ENCODE measurements at regions not wholly inside any gene's neighbourhood (a gene's known extent, or its start where the extent isn't known, plus 50 kb on each side); places are given as distances from the start of the nearest gene placed in this dataset.
A peak's percentile ranks its signal among the peaks of the same experiment; 100 is the strongest.

DNA sequence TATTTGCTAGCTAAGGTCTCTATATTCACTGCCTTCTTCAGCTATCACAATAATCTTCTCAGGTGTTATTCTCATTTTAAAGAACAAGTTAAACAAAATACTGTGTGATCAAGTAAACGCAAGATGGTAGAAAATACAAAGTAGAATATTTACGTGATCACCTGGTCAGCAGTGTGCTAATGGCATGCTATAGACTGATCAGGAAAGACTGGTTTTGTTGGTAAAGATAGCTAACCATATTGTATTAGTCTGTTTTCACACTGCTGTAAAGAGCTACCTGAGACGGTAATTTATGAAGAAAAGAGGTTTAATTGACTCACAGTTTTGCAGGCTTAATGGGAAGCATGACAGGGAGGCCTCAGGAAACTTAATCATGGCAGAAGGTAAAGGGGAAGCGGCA, 50.4 kb downstream of the ZBTB38 start:
- no peak for DNase-seq (ENCODE audit: low spot score)

DNA sequence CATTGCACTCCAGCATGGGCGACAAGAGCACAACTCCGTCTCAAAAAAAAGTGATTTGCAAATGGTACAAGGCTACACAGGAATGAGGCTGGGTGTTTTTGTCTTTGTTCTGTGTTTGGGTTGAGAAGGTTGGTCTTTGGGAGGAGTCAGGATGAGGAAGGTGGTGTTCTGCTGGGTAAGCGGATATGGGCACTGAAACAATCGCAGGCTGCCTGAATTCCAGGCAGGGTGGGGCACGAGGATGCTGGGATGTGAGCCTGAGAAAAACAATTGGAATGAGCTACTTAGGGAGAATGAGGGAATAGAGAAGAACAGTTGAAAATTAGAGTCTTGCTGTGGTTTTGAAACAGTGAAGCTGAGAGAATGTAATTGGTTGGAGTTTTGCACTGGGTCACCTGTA, 51.6 kb downstream of the ZBTB38 start:
- no peak for DNase-seq (ENCODE audit: low spot score)

DNA sequence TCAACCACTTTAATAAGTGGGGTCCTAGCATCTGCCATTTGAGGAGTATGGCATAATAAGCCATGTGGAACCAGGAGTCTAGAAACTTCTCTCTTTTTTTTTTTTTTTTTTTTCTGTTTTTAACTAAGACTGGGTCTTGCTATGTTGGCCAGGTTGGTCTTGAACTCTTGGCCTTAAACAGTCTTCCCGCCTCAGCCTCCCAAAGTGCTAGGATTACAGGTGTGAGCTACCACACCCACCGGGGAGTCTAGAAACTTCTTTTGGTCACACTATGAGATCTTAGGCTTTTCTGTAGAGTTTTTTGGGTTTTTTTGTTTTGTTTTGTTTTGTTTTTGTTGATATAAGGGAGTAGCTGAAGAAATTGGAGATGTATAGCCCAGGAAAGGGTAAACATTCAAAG, 52.9 kb downstream of the ZBTB38 start:
- no peak for DNase-seq (ENCODE audit: low spot score)

DNA sequence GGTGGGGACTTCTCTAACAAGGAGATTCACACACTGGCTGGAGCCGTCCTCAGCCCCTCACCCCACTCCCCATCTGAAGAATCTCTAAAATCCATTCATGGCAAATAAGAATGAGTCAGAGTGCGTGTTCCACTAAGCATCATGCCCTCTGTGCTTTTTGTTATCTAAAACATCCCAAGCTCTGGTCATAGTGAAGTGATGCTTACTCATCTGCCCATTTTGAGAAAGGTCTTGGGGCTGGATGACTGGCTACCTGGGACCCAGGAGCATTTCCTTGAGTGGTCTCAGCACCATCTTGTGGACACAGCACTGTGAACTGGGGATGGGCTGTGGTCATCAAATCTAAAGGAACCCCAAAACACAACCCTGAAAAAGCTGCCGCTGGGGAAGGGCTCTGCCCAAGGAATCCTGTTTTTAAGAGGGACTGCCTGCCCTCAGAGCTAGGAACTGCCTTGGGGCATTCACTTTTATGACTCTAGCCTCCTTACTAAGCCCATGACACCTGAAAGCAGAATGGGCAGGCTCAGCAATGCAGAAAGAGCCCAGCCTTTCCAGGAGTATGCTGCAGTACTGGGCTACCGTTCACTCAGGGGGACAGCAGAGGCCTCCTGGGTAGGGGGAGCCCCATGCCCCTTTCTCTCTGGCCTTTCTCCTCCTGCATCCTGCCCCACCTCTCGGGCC, 53.5 kb downstream of the ZBTB38 start:
- no peak for DNase-seq (ENCODE audit: low spot score)

DNA sequence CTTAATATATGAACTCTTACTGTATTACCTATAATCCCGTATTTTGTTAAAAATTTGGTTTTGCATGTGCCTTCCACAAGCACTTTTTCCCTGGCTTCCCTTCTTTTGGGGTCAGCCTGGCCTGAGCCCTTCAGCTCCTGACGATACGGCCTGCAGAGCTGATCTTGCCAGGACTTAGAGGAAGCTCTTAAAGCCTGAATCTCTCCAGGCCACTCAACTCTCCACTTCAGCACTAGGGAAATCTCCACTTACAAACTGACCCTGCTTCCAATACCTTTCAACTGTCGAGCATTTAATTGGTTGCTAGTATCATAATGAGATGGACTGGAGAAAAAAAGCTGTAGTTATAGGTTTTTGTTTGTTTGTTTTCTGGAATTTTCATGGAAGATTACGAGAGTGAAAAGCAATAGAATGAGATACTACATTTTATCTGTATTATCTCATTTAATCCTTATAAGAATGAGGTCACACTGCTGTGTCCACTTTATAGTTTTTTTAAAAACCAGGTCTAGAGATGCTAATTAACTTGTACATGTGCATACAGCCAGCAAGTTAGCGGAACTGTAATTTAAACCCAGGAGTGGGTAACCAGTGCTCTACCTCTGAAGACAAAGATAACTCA, 54.8 kb downstream of the ZBTB38 start:
- DNase-seq (ENCODE audit: low spot score): no peak

DNA sequence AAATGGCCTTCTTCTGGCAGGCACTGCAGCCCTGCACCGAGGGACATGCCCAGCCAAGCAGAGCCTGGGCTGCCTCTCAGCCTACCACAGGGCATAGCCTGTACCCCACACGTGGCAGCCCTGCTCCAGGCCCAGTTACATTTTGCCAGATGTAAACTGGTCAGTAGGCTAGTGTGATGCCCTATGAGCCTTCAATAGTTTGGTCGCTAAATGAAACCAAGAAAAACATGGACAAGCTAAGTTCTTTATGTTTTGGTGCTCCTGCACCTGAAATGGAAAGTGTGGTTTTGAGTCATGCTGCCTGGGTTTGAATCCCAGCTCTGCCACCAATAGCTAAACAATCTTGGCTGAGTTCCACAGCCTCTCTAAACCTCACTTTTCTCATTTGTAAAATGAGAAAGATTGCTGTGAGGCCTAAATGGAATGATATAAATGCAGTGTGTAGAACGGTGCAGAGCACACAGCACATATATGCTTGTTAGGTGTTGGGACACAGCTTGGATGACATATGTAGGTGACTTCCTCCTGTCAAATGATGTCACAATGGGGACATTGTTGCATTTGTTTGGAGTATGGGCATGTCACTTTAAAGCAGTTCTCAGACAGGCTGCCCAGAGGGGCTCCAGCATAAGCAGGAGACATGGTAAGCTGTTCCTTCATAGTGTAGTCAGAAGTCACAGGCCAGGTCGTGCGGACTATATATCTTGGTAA, 57.4 kb downstream of the ZBTB38 start:
- no peak for DNase-seq (ENCODE audit: low spot score)

DNA sequence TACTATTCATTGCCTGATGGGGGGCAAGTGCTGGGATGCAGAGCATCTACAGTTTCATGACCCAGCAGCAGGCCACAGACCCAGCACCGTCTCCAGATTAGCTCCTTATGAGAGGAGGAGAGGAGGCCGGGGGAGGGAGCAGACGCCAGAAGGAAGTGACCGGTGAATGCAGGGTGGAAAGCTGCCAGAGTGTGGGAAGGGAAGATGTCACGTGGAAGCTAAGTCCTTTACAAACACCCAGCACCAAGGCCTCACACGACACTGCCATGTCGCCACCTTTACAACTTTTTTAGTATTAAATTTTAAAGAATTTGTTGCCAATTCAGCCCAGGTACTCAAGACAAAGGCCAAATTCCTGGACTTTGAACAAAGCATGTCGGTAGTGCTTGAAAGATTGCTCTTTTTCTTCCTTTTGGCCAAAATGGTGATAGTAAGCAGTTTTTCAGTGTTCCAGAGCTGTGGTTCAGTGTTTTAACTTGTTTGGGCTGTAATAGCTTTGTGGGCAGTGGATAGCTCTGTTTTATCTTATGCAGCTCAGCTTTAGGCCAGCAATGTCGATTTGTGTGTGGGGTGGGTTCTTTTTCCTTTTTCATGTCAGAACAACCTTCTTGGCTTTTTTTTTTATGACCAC, 58.2 kb downstream of the ZBTB38 start:
- DNase-seq (ENCODE audit: low spot score): peak; percentile 60

DNA sequence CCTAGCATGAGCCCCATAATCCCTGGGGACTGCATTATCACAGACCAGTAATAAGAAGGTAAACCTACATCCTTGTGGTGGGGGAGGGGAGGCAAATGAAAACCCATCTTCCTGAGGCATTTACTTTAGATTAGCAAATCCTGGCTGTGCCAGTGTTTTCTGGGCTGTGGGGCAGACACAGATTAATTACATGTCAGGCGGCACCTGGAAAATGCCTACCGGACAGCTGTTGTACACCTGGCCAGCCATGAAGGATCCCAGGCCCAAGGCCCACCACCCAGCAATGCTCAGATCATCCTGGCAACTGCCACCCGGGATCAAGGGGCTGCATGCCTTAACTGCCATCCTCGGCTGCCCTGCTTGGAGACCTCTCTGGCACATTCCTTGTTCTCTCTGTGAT, 59.1 kb upstream of the RASA2 start:
- no peak for DNase-seq (ENCODE audit: low spot score)

DNA sequence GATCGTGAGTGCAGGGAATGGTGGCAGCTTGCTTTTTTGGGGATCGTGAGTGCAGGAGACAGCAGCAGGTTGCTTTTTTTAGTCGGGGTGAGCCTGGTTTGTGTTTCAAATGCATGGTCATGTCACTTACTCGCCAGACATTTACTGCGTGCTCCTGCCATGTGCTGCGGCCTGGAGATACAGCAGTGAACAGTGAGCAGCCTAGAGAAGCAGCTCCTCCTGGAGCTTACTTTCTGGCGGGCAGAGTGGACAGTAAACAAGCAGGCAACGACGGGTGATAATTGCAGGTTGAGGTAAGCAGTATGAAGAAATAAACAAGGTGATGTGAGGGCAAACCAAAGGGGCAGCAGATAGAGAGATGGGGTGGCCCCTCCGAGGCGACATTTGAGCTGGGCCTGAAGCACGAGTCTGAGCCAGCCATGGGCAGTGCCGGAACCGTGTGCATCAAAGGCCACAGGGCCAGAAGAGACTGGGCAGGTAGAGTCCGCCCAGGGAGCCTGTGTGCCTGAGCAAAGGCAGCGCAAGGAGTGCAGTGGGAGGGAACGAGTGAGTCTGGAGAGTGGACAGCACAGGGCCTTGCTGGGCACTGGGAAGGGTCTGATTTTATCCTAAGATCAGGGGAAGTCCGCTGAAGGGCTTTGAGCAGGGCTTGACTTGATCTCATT, 57.3 kb upstream of the RASA2 start:
- no peak for DNase-seq (ENCODE audit: low spot score)

DNA sequence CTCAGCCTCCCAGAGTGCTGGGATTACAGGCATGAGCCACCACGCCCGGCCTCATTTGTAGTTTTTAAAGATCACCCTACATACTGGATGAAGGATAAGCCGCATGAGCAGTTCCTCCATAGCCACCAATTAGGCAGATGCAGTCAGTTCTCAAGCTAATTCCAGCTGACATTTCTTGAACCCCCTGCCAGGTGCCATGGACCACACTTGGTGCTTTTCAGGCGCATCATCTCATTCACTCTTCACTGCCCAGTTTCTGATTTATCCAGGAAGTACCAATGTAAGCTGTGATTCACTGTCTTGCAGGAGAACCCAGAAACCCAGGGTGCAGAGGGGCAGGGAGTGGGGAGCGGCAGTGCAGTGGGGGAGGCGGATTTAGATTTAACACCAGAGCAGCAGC, 56.5 kb upstream of the RASA2 start:
- no peak for DNase-seq (ENCODE audit: low spot score)

DNA sequence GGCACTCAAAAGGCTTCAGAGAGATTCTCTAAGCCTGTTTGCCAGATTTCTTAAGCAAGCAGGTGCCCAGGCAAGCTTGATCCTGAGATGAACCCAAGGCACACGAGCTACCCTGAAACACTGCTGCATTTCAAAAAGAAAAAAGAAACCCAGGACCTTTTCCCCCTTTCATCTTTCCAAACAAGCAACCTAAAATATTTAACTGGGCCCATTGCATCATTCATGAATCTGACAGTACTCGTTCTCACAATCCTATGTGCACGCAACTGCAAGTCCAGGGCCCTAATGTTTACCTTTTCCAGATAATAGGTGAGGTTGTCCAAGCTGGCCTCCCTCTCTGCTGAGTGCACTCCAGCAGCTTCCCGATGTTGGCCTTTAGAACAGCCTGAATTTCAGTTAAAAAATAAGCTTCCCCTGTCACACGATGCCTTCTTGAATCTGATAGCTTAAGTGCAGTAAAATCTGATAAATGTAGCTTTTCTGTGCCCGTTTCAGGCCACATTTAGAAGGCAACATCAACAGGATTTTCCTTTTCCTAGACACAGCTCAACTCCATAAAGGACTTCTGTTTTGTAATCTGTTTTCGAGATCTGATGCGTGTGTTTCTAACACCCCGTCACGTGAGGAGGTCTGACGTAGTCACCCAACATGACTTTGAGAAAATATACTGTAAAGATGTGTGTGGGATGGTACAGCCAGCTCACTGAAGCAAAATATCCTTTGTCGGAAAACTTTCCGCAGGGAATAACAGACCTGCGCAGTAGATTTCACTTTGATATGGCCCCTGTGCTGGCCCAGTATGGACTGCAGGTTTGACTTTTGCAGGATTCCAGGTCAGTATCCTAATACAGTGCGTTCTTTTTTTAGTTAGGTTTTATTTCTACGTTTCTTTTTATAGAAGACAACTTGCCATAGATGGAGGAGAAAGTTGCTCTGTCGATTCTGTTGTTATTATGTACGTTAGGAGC, 55.1 kb upstream of the RASA2 start:
- peak; percentile 83 for DNase-seq (ENCODE audit: low spot score)

DNA sequence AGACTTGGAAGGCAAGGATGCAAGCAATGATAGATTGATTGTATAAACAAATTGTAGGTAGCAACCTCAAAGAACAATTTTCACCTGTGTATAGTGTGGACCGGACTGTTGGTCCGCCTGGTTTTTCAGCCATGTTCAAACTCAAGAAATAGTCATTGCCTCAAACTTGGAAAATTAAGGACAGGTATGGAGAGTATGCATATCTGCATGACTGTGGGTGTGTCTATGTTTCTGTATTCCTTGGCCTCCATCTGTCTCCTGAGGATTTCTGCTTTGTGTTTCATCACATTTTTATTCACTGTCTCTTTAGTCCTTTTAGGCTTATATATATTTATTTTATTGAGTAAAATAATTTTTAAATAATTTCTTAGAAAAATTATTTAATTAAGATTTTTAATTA, 53.9 kb upstream of the RASA2 start:
- no peak for DNase-seq (ENCODE audit: low spot score)

DNA sequence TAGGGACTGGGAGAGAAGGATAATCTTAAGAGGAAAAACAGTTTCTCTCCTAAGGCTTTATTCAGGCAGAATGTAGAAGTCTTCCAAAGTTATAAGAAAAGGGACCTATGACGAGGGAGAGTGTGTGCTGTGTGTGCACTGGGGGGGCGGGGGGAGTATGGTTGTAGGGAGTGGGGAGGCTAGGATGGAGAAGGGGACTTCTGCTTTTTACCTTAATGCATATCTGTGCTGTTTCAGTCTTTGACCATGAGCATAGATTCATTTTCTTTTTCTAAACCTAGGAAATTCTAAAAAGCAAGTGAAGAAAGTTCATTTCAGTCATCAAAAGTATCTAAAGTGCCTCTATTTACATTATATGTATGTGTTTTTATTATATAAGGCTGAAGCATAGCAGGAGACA, 52.6 kb upstream of the RASA2 start:
- DNase-seq (ENCODE audit: low spot score): no peak

DNA sequence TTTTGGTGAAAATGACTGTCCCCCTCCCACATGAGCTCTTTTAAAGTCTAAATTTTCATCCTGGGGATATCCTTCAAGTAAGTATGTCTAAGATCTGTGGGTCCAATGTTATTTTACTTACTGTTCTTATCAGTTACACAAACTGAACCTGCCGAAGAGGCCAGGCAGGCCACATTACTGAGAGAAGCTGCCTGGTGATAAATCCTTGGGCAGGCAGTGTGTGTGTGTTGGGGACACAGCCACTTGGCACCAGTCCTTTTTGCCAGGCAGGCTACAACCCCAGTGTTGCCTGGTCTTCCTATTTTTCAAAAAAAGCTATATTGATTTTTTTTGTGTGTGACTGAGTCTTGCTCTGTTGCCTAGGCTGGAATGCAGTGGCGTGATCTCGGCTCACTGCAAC, 50.6 kb upstream of the RASA2 start:
- no peak for DNase-seq (ENCODE audit: low spot score)

Measured in putamen (tissue), 1 donor.